ENCODE measurements at regions not wholly inside any gene's neighbourhood (a gene's known extent, or its start where the extent isn't known, plus 50 kb on each side); places are given as distances from the start of the nearest gene placed in this dataset.
"Not testable (repeated sequence)": the region's sequence is repeated elsewhere in the genome, so short reads cannot be mapped to it uniquely, and the experiment has no call there.

DNA sequence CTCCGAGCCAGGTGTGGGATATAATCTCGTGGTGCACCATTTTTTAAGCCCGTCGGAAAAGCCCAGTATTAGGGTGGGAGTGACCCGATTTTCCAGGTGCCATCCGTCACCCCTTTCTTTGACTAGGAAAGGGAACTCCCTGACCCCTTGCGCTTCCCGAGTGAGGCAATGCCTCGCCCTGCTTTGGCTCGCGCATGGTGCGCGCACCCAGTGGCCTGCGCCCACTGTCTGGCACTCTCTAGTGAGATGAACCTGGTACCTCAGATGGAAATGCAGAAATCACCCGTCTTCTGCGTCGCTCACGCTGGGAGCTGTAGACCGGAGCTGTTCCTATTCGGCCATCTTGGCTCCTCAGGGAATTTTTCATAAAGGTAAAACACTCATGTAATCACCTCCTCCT, 63.9 kb downstream of the RWDD3 start:
- not testable (repeated sequence) for DNase-seq (ENCODE audit: low spot score)

DNA sequence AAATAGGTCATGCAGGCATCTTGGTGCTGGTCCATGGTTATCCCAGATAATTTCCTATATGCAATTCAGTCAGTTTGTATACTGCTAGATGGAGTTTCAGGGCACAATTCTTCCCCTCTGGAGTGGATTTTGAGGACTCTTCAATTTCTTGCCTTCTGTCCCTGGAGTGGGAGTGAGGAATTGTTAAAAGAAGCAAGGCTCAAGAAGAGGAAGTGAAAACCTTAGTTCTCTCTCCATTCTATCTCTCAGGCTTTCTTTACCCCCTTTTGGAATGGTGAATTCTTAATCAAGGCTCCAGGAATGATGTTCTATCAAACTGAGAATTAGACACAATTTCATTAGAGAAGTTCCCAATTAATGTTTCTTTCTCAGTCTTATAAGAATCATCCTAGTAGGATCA, 67.1 kb downstream of the RWDD3 start:
- no peak for DNase-seq (ENCODE audit: low spot score)

- DNase-seq (ENCODE audit: low spot score) = no peak
Measured at GRCh38 chr1:95301614-95302013, 67.6 kb downstream of the RWDD3 start.

DNA sequence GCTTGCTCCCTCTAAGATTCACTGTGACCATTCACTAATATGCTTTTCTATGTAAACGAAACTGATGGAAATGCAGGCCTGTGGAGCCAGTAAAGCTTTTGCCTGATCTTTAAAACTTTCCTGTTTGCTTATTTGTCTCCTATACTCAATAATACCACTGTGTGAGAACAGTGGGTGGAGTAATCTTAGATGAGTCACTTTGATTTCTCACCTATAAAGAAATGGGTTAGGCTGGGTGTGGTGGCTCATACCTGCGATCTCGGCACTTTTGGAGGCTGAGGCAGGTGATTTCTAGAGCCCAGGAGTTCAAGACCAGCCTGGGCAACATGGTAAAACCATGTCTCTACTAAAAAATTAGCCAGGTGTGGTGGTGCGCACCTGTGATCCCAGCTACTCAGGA, 70.8 kb downstream of the RWDD3 start:
- no peak for DNase-seq (ENCODE audit: low spot score)

DNA sequence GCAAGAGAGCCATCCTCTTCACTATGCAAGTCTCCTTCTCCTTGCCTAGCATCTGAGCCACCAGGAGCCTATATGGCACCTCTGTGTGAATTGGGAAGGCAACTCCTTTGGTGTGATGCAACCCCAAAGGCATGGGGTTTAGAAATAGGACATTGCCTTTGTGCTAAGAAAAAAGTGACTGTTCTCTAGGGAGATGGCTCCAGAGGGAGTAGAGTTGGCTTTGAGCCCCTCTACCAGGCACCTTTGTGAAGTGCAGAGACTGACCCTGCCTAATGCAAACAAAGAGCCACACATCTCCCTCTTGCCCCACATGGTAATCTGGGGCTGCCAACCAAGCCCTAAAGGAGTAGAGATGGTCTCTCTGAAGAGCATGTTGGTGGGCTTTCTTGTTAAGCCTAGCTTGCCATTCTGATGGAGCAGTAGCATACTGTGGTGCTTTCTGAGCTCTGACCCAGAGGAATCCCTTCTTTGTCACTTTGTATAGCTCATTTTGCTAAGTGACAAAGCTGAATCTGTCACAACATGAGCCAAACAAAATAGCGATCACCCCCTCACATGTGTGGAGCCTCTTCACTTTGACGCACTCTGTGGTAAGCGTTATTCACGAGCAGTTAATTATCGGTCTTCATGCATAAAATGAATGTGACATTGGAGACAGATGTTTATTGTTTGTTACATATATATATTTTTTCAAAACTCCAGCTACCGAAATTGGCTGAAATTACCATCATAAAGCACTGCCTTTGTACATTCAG, 74.4 kb downstream of the RWDD3 start:
- DNase-seq (ENCODE audit: low spot score) = no peak

DNA sequence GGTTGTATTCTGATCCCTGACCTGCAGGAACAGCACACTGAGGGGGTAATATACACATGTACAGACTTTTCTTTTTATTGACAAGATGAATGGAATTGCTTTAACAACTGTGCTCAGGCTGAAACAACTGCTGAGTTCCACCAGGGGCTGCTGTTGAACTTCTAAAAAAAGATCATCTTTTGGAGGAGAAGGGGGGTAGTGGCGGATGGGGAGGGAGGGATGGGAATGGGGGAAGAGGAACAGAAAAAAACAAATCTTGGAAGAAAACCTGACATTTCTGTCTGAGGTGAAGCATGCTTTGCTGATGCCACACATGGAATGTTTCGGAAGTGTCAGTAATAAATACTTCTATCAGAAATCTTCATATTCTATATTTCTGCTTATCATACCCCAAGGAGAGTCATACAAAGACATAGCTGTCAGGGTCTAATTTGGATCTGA, 75.0 kb downstream of the RWDD3 start:
- DNase-seq (ENCODE audit: low spot score) = no peak

DNA sequence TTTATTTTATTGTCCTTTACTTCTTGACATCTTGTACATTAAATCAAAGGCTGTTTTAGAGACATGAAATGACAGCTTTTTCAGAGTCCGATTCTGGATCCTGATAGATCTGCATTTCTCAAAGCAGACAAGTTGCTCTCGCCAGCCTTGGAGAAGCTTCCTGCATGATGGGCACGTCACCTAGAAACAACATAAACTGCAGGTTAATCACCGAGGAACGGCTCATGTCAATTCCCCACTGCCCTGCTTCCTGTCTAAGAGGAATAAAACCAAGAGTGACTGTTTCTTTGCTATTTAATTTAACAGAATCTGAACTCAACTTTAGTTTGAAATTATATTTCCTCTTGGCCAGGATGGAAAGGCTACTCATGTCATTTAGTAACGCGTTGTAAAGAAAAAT, 77.0 kb downstream of the RWDD3 start:
- no peak for DNase-seq (ENCODE audit: low spot score)

DNA sequence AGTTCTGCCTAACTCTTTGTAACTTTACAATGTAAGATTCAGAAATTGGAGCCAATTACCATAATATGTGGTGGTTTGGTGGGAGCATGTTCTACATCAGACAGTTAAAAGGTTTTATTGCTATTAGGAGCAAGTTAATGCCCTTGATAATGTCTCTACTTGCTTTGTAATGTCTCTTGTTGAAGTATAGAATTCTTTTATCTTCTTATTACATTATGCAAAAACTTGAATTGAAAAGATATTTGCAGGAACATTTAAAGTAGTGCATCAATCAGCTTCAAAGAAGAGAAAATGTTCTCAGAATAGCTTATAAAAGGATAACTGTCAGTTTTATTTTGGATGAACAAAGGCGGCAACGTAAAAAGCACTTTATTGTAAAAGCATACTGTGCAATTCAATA, 77.8 kb downstream of the RWDD3 start:
- DNase-seq (ENCODE audit: low spot score) = no peak

DNA sequence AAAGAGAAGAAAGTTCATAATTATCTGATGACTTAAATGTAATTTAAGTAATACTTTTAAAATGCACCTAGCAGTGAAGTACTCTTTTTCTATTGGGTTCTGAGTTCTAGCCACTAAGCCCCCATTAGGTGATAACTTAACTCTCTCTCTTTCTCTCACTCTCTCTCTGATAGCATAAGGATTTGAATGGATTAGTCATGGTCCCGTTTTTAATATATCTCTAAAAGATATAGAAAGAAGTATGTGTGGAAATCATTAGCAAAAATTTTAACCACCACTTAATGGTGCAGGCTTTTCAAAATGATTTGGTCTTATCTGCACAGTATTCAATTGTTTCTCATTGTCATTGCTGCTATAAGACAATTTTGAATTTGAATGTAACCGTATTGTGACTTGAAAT, 78.2 kb downstream of the RWDD3 start:
- DNase-seq (ENCODE audit: low spot score) = no peak

DNA sequence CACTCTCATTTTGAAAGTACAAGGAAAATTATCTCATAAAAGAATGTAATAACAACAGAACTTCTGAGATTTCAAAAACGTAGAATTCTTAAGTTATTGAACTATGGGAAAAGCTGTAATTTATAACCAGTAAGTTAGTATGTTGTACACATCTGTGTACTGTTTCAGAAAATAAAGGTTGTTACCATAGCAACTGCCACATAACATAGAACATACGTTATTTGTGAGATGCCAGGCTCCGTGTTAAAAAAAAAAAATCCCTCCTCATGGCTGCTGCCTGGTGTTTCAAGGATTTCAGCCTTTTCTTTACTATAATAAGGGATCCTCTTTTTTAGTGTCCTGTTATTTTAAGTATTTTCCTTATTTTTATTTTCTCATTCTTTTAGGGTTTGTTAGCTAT, 79.5 kb downstream of the RWDD3 start:
- DNase-seq (ENCODE audit: low spot score) = no peak

GRCh38 chr1:95321531-95321930, 87.5 kb downstream of the RWDD3 start:
- DNase-seq (ENCODE audit: low spot score) = no peak

GRCh38 chr1:95323123-95323522, 89.1 kb downstream of the RWDD3 start:
- no peak for DNase-seq (ENCODE audit: low spot score)

GRCh38 chr1:95325349-95325748, 91.3 kb downstream of the RWDD3 start:
- DNase-seq (ENCODE audit: low spot score) = no peak

- no peak for DNase-seq (ENCODE audit: low spot score)
Measured at GRCh38 chr1:95326023-95326422, 92.0 kb downstream of the RWDD3 start.

GRCh38 chr1:95332754-95333153, 98.7 kb downstream of the RWDD3 start:
- DNase-seq (ENCODE audit: low spot score) = no peak

DNA sequence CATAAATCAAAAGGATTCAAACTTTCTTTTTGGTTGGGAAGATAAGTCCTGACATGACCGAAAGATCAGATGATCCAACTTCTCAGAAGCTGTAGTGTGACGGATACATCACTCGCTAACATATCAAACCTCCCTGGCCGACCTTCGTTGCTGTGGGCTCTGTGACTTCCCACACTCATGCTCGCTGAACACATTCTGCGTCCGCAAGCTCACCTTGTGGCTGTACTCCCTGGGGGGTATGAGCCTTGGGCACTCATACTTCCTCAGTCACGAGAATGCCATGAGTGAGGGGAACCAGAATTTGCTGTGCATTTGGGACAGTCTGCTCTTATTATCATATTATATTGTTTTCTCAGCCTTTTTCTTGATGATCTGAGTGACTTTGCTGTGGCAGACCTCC, 105.4 kb downstream of the RWDD3 start:
- DNase-seq (ENCODE audit: low spot score) = no peak

- no peak for DNase-seq (ENCODE audit: low spot score)
Measured at GRCh38 chr1:95340061-95340460, 106.1 kb downstream of the RWDD3 start.

DNA sequence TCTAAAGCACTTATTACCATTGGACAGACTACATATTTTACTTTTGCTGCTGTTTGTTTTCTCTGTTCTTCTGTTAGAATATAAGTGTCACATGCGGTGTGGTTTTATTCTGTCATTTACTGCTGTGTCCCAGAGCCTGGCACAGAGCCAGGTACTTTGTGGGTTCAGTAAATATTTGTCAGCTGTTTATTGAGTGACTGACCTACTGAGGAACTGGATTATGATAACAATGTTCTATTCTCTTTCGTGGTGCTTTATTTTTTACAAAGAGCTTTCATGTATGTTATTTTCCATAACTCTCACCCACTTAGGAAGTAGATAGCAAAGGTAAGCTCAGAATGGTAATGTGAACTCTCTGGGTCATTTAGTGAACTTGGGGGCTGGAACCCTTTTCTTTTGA, 118.8 kb downstream of the RWDD3 start:
- no peak for DNase-seq (ENCODE audit: low spot score)

GRCh38 chr1:95353194-95353593, 119.2 kb downstream of the RWDD3 start:
- DNase-seq (ENCODE audit: low spot score) = no peak

- DNase-seq (ENCODE audit: low spot score) = no peak
Measured at GRCh38 chr1:95364546-95364945, 130.5 kb downstream of the RWDD3 start.

- DNase-seq (ENCODE audit: low spot score) = no peak
Measured at GRCh38 chr1:95366498-95366897, 132.5 kb downstream of the RWDD3 start.

- no peak for DNase-seq (ENCODE audit: low spot score)
Measured at GRCh38 chr1:95368178-95368577, 134.2 kb downstream of the RWDD3 start.

DNA sequence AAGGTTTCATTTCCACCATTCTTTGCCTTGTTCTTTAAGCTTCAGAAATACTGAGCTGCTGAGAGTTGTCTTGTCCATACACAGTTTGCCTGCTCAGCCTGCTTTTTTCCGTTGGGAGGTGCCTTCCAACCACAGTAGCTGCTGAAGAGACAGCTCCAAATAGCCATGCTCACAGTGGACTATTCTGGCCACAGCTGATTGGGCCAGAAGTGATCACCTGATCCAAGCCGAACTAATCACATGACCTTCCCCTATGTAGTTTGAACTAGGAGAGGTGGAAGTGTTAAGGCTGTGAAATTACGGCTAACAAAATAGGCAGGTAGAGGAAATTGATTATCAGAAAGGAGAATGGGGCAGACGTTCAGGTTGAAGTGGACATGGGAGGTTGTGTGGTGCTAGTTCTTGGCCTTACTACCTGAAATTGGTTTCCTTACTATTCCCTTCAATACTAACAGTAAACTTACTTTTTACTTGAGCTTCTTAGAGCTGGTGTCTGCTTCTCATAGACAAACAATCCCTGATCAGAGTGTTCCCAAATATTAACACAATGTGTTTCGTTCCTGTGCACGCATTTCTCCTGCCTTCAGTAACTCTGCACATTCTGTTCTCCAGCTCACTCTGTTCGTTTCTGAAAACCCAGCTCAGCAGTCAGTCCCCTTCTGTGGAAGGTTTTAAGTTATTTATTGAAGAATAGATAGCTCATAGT, 136.1 kb downstream of the RWDD3 start:
- no peak for DNase-seq (ENCODE audit: low spot score)

Measured in germinal center (tissue), 1 donor.